ACC112 (cell line): ENCODE measurements at regions not wholly inside any gene's neighbourhood (a gene's known extent, or its start where the extent isn't known, plus 50 kb on each side); places are given as distances from the start of the nearest gene placed in this dataset.

ENCODE experiments used
- H2AFZ ChIP-seq: fragments of 200-600 bp; sonication (generic); one replicate; pipeline ENCODE4 v1.6.0; 2017; ENCODE audit warnings: antibody characterized with exemption, low read length; ENCODE audit not compliant: unreplicated experiment
- H3K27ac ChIP-seq: fragments of 200-600 bp; sonication (generic); 2 replicates; pipeline ENCODE4 v1.5.1; 2014; ENCODE audit warnings: low read depth, mild to moderate bottlenecking, antibody characterized with exemption, low read length, moderate library complexity
- H3K27me3 ChIP-seq: fragments of 200-600 bp; sonication (generic); 2 replicates; pipeline ENCODE4 v1.6.1; 2014; ENCODE audit warnings: mild to moderate bottlenecking, antibody characterized with exemption, low read length, moderate library complexity, mixed read lengths; ENCODE audit not compliant: insufficient read depth
- H3K36me3 ChIP-seq: fragments of 200-600 bp; sonication (generic); 2 replicates; pipeline ENCODE4 v1.6.1; 2016; ENCODE audit warnings: mild to moderate bottlenecking, antibody characterized with exemption, low read length, moderate library complexity, mixed read lengths; ENCODE audit not compliant: insufficient read depth
- H3K4me1 ChIP-seq: fragments of 200-600 bp; sonication (generic); one replicate; pipeline ENCODE4 v1.6.1; 2016; ENCODE audit warnings: low read length, mixed read lengths; ENCODE audit not compliant: insufficient read depth, unreplicated experiment, control insufficient read depth
- H3K4me3 ChIP-seq: fragments of 200-600 bp; sonication (generic); 2 replicates; pipeline ENCODE4 v1.5.1; 2014; ENCODE audit warnings: mild to moderate bottlenecking, low read depth, low read length
- H3K79me2 ChIP-seq: fragments of 200-600 bp; sonication (generic); one replicate; pipeline ENCODE4 v1.6.0; 2016; ENCODE audit warnings: low read length; ENCODE audit not compliant: control insufficient read depth, unreplicated experiment, insufficient read depth

- Histone ChIP-seq H3K4me1 (no peaks in the 10 kb centered on the region), H3K4me3 (no peak overlapping the region), H2AFZ (no peak overlapping the region), H3K27me3 (no peaks in the 10 kb centered on the region), H3K27ac (no peak overlapping the region), H3K36me3 (no peaks in the 10 kb centered on the region), H3K79me2 (no peaks in the 10 kb centered on the region)
Observed at GRCh38 chr5:121175986-121176385, 675.7 kb upstream of the FTMT start.

DNA sequence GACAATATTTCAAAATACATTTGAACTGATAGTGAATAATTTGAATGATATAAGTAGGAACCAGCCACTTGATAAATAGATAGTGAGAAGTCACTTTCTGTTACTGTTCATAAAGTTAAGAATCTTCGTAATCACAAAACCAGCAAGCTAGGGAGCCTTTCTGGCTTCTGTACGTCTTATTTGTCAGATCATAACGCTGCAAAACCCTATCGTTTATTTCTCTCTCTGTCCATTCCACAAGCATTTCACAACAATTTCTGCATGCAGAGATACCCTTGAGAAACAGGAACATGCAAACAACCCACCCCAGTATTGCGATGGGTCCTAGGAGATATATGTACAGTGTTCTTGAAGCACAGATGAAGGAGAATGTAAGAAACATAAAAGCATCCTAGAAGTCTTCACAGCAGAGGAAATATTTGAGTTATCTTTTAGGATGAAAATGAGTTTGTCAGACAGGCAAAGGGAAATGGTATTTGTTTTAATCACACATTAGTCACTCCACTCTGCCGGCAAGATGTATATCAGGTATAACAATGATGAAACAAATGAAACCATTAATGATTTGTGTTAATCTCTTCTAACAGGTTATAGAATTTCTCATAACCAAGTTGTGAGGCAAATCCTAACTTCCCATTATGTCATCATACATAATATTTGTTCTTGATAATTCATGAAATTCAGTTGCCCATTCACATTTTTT is 668.7 kb upstream of the FTMT start:
- Histone ChIP-seq H2AFZ (no peak overlapping the region), H3K36me3 (no peaks in the 10 kb centered on the region), H3K79me2 (no peaks in the 10 kb centered on the region), H3K27me3 (no peaks in the 10 kb centered on the region), H3K27ac (no peak overlapping the region), H3K4me3 (no peak overlapping the region), H3K4me1 (peaks cover 7% of the 10 kb centered on the region)

- H3K27me3 ChIP-seq, result no peaks in the 10 kb centered on the region
- no peaks in the 10 kb centered on the region for H3K79me2 ChIP-seq
- H3K4me1 ChIP-seq, result peaks cover 10% of the 10 kb centered on the region
- H3K27ac ChIP-seq, result no peak overlapping the region
- no peak overlapping the region for H2AFZ ChIP-seq
- no peaks in the 10 kb centered on the region for H3K36me3 ChIP-seq
- no peak overlapping the region for H3K4me3 ChIP-seq
Observed at GRCh38 chr5:121188849-121189248, 662.8 kb upstream of the FTMT start.

GRCh38 chr5:121189342-121190305 is 662.1 kb upstream of the FTMT start:
- Histone ChIP-seq H3K27ac (no peak overlapping the region), H3K27me3 (no peaks in the 10 kb centered on the region)

DNA sequence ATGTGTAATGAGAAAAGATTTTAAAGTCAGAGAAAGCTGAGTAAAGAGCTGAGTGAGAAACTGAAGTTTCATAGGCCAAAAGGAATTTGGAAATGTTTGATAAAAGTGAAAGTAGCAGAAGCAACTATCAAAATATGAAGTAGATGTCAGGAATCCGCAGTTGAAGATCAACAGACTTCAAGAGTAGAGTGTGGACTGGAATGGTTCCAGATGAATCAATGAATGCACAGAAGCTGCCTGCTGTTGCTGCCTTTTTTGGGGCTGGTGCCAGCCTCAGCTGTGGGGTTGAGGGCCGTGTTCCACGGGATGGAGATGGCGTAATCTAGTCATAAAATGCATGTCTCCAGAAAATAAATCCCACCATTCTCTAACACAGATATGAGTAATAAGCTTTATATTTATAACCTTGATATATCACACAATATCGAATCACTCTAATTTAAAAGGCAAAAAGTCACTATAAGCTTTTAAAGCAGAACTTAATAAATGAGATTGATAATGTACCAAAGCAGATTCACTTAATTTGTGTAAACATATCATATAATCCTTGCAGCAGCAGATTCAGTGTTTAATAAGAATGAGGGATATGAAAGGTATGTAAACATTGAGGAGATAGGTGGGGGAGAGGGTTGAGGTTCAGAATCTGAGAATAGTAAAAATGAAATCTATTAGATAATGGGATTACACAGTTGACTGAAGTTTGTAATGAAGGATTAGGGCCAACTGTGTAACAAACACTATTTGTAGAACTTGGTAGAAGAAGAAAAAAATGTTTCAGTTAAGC is 652.3 kb upstream of the FTMT start:
- Histone ChIP-seq H2AFZ (peak overlapping the region; percentile 82), H3K79me2 (no peaks in the 10 kb centered on the region), H3K4me3 (peak overlapping the region; percentile 67), H3K4me1 (peaks cover 5% of the 10 kb centered on the region), H3K27me3 (no peaks in the 10 kb centered on the region), H3K27ac (peak overlapping the region; percentile 1; the same call in 1 of the 2 replicates), H3K36me3 (no peaks in the 10 kb centered on the region)

More at GRCh38 chr5:121189342-121190305, 662.1 kb upstream of the FTMT start:
- Histone ChIP-seq H3K4me1 (peaks cover 10% of the 10 kb centered on the region), H3K36me3 (no peaks in the 10 kb centered on the region), H3K4me3 (no peak overlapping the region), H2AFZ (peak overlapping the region; percentile 30), H3K79me2 (no peaks in the 10 kb centered on the region)

DNA sequence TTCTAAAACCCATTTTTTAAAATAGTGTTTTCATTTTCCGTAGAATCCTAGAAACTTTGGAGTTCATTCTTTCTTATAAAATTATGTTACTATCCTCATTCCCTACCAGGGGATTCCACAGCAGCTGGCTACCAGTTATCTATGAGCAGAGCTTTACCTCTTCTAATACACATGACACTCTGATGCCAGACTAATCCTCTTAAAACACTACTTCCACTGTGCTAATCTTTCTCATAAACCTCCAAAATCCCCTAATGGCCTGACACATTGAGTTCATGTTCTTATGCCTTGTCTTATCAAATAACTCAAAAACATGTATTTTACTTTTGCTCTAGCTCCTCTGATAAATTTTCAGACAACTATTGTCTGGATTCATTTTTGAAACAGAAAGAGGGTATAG is 633.6 kb upstream of the FTMT start:
- H3K36me3 ChIP-seq, result no peaks in the 10 kb centered on the region
- no peaks in the 10 kb centered on the region for H3K79me2 ChIP-seq
- no peak overlapping the region for H3K27ac ChIP-seq
- H3K4me1 ChIP-seq, result no peaks in the 10 kb centered on the region
- no peak overlapping the region for H2AFZ ChIP-seq
- no peaks in the 10 kb centered on the region for H3K27me3 ChIP-seq
- H3K4me3 ChIP-seq, result no peak overlapping the region

GRCh38 chr5:121221483-121221882 is 630.2 kb upstream of the FTMT start:
- H2AFZ ChIP-seq, result no peak overlapping the region
- H3K27me3 ChIP-seq, result no peaks in the 10 kb centered on the region

GRCh38 chr5:121226765-121227164 is 624.9 kb upstream of the FTMT start:
- H3K27me3 ChIP-seq, result no peaks in the 10 kb centered on the region
- no peak overlapping the region for H3K4me3 ChIP-seq
- H2AFZ ChIP-seq, result no peak overlapping the region
- no peaks in the 10 kb centered on the region for H3K79me2 ChIP-seq
- no peaks in the 10 kb centered on the region for H3K36me3 ChIP-seq
- H3K27ac ChIP-seq, result no peak overlapping the region
- no peaks in the 10 kb centered on the region for H3K4me1 ChIP-seq

More at GRCh38 chr5:121221483-121221882, 630.2 kb upstream of the FTMT start:
- no peaks in the 10 kb centered on the region for H3K79me2 ChIP-seq
- H3K4me1 ChIP-seq, result no peaks in the 10 kb centered on the region
- no peaks in the 10 kb centered on the region for H3K36me3 ChIP-seq
- H3K27ac ChIP-seq, result no peak overlapping the region
- H3K4me3 ChIP-seq, result no peak overlapping the region

- H2AFZ ChIP-seq, result no peak overlapping the region
- H3K4me3 ChIP-seq, result no peak overlapping the region
- H3K4me1 ChIP-seq, result no peaks in the 10 kb centered on the region
- H3K36me3 ChIP-seq, result no peaks in the 10 kb centered on the region
- no peaks in the 10 kb centered on the region for H3K79me2 ChIP-seq
- no peak overlapping the region for H3K27ac ChIP-seq
- no peaks in the 10 kb centered on the region for H3K27me3 ChIP-seq
Observed at GRCh38 chr5:121239951-121240350, 611.7 kb upstream of the FTMT start.

DNA sequence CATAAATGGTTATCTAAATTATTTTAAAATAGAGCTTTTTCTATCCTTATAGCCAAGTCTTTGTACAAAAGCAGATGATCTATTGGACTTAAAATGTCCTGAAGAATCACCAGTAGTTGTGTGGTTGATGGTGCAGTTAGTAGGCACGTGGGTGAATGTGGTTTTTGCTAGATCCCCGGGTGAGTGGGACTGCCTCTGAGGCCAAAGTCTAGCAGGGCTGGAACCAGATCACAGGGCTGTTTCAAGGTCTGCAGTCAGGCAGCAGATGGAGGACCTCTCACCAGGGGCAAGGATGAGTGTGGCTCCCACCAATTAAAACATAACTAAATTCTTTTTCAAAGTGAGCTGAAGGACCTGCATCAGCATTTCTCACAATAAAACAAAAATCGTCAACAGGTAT is 604.7 kb upstream of the FTMT start:
- H3K27ac ChIP-seq, result no peak overlapping the region
- no peak overlapping the region for H2AFZ ChIP-seq
- H3K4me3 ChIP-seq, result no peak overlapping the region
- peaks cover 4% of the 10 kb centered on the region for H3K4me1 ChIP-seq
- H3K36me3 ChIP-seq, result no peaks in the 10 kb centered on the region
- no peaks in the 10 kb centered on the region for H3K79me2 ChIP-seq
- no peaks in the 10 kb centered on the region for H3K27me3 ChIP-seq
